Endothelial cell of umbilical vein (primary cell): ENCODE measurements at regions not wholly inside any gene's neighbourhood (a gene's known extent, or its start where the extent isn't known, plus 50 kb on each side); places are given as distances from the start of the nearest gene placed in this dataset.
A peak's percentile ranks its signal among the peaks of the same experiment; 100 is the strongest.
"Not testable (repeated sequence)": the region's sequence is repeated elsewhere in the genome, so short reads cannot be mapped to it uniquely, and the experiment has no call there.

Source experiments
- BruUV-seq: library from RNA; stranded (reverse); fragments of 400-500 nt; replicated peaks from 2 replicates; lab custom pipeline; 2021; lab: Mats Ljungman, UMichigan
- CTCF ChIA-PET: fragments of 300-600, 350-600 bp; sonication (Branson Sonifier 250); formaldehyde crosslinking; loops from one replicate; lab custom pipeline; 2021; ENCODE audit warnings: antibody characterized with exemption, inconsistent platforms; lab: Charles Lee
- POLR2A ChIA-PET: fragments of 300-600, 350-600 bp; sonication (Branson Sonifier 250); formaldehyde crosslinking; loops from one replicate; lab custom pipeline; 2021; ENCODE audit warnings: antibody characterized with exemption, inconsistent platforms; lab: Charles Lee
- DNase-seq: peaks from one replicate; pipeline ENCODE4 v3.0.0-alpha.2; 2011; ENCODE audit warnings: low read depth, low spot score
- FAIRE-seq: peaks from 2 replicates; lab custom pipeline; 2011; peaks lifted over from hg19 to GRCh38; lab: Jason Lieb, UNC
- H2AFZ ChIP-seq: 2 replicates; pipeline ENCODE4 v1.6.0; 2012; ENCODE audit warnings: low read depth, low read length, control low read depth, inconsistent platforms
- H3K27ac ChIP-seq: 2 replicates; pipeline ENCODE4 v1.5.1; 2011; ENCODE audit warnings: low read depth, mild to moderate bottlenecking, control low read depth, low read length, moderate library complexity; ENCODE audit not compliant: insufficient read depth
- H3K27me3 ChIP-seq, 2 experiments: 2 replicates each; pipeline versions ENCODE4 v1.6.0 to v1.6.1; 2011; ENCODE audit warnings: low read length in 2 of 2, mixed read lengths in 1 of 2; ENCODE audit not compliant: control insufficient read depth in 2 of 2, insufficient read depth in 2 of 2
- H3K36me3 ChIP-seq, 2 experiments: 2 replicates in 1 of 2; 3 replicates in 1 of 2; pipeline ENCODE4 v1.5.1; 2011; ENCODE audit warnings: low read length in 2 of 2, mild to moderate bottlenecking in 1 of 2, moderate library complexity in 1 of 2; ENCODE audit not compliant: control insufficient read depth in 2 of 2, insufficient read depth in 2 of 2; ENCODE audit errors: extremely low read depth in 1 of 2
- H3K4me1 ChIP-seq: 3 replicates; pipeline ENCODE4 v1.5.1; 2011; ENCODE audit warnings: mild to moderate bottlenecking, low read length; ENCODE audit not compliant: control insufficient read depth, insufficient read depth; ENCODE audit errors: extremely low read depth
- H3K4me2 ChIP-seq: 2 replicates; pipeline ENCODE4 v1.6.1; 2011; ENCODE audit warnings: low read length, control low read depth, mixed read lengths; ENCODE audit not compliant: insufficient read depth
- H3K4me3 ChIP-seq, 3 experiments: fragments of 200-600 bp in 1 of 3; sonication (generic), shearing (Covaris generic) in 1 of 3; replicated peaks in 1 of 3; 2 replicates each; pipeline ENCODE4 v1.5.1; 2011 to 2016; ENCODE audit warnings: control low read depth in 3 of 3, low read length in 3 of 3, mild to moderate bottlenecking in 2 of 3, inconsistent platforms in 1 of 3, low read depth in 1 of 3, moderate library complexity in 1 of 3; ENCODE audit not compliant: insufficient read depth in 1 of 3
- H3K79me2 ChIP-seq: 2 replicates; pipeline ENCODE4 v1.6.0; 2012; ENCODE audit warnings: low read length, inconsistent platforms; ENCODE audit not compliant: control insufficient read depth, insufficient read depth
- H3K9ac ChIP-seq: replicated peaks from 2 replicates; pipeline ENCODE3; 2011; ENCODE audit warnings: low read length, control low read depth; ENCODE audit not compliant: insufficient read depth; ENCODE audit errors: extremely low read depth
- H3K9me1 ChIP-seq: replicated peaks from 3 replicates; pipeline ENCODE4 v1.6.0; 2011; ENCODE audit warnings: mild to moderate bottlenecking, low read length; ENCODE audit not compliant: control insufficient read depth, insufficient read depth; ENCODE audit errors: extremely low read depth
- H3K9me3 ChIP-seq: replicated peaks from 2 replicates; pipeline ENCODE4 v1.5.1; 2012; ENCODE audit warnings: low read length, inconsistent platforms; ENCODE audit not compliant: control insufficient read depth, insufficient read depth
- H4K20me1 ChIP-seq: replicated peaks from 2 replicates; pipeline ENCODE3; 2011; ENCODE audit warnings: mild to moderate bottlenecking, low read length; ENCODE audit not compliant: control insufficient read depth, insufficient read depth; ENCODE audit errors: extremely low read depth
- JUN ChIP-seq: IDR thresholded peaks from 2 replicates; pipeline ENCODE4 v1.6.1; 2011; ENCODE audit warnings: borderline replicate concordance, low read depth; ENCODE audit not compliant: insufficient read length, insufficient read depth
- dilution Hi-C: fragments of 300-500 bp; cut with MboI; formaldehyde crosslinking; loops from one replicate; pipeline ENCODE4 v1.15.0; 2019; ENCODE audit warnings: low sequenced_read_pairs; ENCODE audit not compliant: extremely low pct_ligation_motif_present
- intact Hi-C: fragments of 100-400 bp; cut with micrococcal nuclease; formaldehyde crosslinking; loops from one replicate; pipeline ENCODE4 v1.10.0; 2022
- TF ChIP-seq, protein P1 (sequence below): IDR thresholded peaks from 2 replicates; pipeline ENCODE4 v1.6.1; 2011; ENCODE audit not compliant: insufficient read depth, insufficient read length

DNA sequence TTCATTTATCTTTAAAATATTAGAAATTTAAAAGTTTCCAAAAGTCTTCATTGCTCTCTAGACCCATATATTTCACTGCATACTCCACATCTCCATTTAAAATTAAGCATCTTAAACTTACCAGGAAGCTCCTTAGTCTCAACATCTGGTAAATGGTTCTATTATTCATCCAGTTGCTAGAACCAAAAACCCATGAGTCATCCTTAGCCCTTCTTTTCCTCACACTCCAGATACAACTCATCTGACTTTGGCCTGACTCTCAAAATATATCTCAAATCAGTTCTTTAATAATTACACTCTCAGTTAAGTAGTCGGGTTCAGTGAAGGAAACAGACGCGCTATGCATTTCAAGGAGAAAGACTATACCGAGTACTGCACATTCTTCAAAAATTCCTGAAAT is 110.2 kb upstream of the COX7C start:
- Histone ChIP-seq H3K4me3 (no peak overlapping the region), H3K79me2 (no peaks in the 10 kb centered on the region), H3K4me2 (no peak overlapping the region), H3K36me3 (no peaks in the 10 kb centered on the region), H3K27ac (no peak overlapping the region), H3K9me1 (no peaks in the 10 kb centered on the region), H3K4me1 (no peaks in the 10 kb centered on the region), H3K9ac (no peak overlapping the region), H3K9me3 (no peaks in the 10 kb centered on the region), H3K27me3 (no peaks in the 10 kb centered on the region), H2AFZ (no peak overlapping the region), H4K20me1 (no peaks in the 10 kb centered on the region)
- DNase-seq (no peak), FAIRE-seq (no peak)
- intact Hi-C loops (no loop called here), dilution Hi-C loops (no loop called here)
- CTCF ChIA-PET = interaction anchor here (0.7 kb wide), 1 partner anchor 1331 kb away, joined by 3 read pairs; no protein-coding TSS in a partner anchor
- POLR2A ChIA-PET = no interaction called here
- TF ChIP-seq, protein P1, sequence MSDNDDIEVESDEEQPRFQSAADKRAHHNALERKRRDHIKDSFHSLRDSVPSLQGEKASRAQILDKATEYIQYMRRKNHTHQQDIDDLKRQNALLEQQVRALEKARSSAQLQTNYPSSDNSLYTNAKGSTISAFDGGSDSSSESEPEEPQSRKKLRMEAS = no peak
- TF ChIP-seq JUN = peak; percentile 9
- BruUV-seq = no TSS peak

DNA sequence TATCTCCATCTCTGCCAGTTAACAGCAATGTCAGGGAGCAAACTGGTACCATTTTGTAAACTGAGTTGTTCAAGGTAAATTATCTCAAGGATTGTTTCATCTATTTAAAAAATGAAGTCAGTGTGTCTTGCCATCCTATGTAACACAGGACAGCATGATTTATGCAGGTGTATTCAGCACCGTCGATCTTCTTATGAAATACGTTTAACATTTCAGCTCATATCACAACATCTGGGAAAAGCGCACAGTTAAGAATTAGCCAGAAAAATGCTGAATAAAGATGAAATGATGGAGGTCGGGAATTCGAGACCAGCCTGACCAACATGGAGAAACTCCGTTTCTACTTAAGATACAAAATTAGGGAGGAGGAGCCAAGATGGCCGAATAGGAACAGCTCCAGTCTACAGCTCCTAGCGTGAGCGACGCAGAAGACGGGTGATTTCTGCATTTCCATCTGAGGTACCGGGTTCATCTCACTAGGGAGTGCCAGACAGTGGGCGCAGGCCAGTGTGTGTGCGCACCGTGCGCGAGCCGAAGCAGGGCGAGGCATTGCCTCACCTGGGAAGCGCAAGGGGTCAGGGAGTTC is 107.3 kb upstream of the COX7C start:
- H3K36me3 ChIP-seq = not testable (repeated sequence)

More for the DNA sequence above, 107.3 kb upstream of the COX7C start:
- H3K4me3 ChIP-seq, H3K27me3 ChIP-seq, CTCF ChIA-PET, H3K79me2 ChIP-seq, FAIRE-seq, H4K20me1 ChIP-seq, H3K27ac ChIP-seq, H3K4me2 ChIP-seq, BruUV-seq, POLR2A ChIA-PET, DNase-seq, H3K9me3 ChIP-seq, H3K9ac ChIP-seq, intact Hi-C loops, dilution Hi-C loops, H3K9me1 ChIP-seq, H3K4me1 ChIP-seq, H2AFZ ChIP-seq: not testable (repeated sequence)
